Fibroblast of mammary gland (primary cell): ENCODE measurements at regions not wholly inside any gene's neighbourhood (a gene's known extent, or its start where the extent isn't known, plus 50 kb on each side); places are given as distances from the start of the nearest gene placed in this dataset.
A peak's percentile ranks its signal among the peaks of the same experiment; 100 is the strongest.

Experiments used
- DNase-seq: peaks from one replicate; pipeline ENCODE4 v3.0.0-alpha.2; 2010; ENCODE audit warnings: low read depth
- H3K4me3 ChIP-seq: 2 replicates; pipeline ENCODE4 v1.5.1; 2011; ENCODE audit warnings: low read depth, mild to moderate bottlenecking, low read length, moderate library complexity; ENCODE audit not compliant: control insufficient read depth
- TF ChIP-seq, protein P1 (sequence below): conservative IDR thresholded peaks from 2 replicates; pipeline ENCODE4 v1.5.1; 2011; ENCODE audit warnings: low read depth, low read length, inconsistent platforms; ENCODE audit not compliant: control insufficient read depth, insufficient read depth

DNA sequence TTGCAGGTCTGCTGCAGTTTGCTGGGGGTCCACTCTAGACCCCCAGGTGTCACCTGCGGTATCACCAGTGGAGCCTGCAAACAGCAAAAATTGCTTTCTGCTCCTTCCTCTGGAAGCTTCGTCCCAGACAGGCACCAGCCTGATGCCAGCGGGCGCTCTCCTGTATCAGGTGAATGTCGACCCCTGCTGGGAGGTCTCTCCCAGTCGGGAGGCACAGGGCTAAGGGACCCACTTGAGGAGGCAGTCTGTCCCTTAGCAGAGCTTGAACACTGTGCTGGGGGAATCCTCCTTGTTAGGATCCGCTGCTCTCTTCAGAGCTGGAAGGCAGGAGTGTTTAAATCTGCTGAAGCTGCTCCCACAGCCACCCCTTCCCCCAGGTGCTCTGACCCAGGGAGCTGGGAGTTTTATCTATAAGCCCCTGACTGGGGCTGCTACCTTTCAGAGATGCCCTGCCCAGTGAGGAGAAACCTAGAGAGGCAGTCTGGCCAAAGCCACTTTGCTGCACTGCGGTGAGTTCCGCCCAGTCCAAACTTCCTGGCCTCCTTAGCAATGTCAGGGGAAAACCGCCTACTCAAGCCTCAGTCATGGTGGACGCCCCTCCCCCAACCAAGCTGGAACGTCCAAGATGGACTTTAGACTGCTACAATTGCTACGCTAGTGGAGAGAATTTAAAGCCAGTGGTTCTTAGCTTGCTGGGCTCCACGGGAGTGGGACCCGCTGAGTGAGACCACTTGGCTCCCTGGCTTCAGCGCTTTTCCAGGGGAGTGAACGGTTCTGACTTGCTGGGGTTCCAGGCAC lies 652.5 kb downstream of the KCNJ3 start:
- no peak for DNase-seq
- TF ChIP-seq, protein P1, sequence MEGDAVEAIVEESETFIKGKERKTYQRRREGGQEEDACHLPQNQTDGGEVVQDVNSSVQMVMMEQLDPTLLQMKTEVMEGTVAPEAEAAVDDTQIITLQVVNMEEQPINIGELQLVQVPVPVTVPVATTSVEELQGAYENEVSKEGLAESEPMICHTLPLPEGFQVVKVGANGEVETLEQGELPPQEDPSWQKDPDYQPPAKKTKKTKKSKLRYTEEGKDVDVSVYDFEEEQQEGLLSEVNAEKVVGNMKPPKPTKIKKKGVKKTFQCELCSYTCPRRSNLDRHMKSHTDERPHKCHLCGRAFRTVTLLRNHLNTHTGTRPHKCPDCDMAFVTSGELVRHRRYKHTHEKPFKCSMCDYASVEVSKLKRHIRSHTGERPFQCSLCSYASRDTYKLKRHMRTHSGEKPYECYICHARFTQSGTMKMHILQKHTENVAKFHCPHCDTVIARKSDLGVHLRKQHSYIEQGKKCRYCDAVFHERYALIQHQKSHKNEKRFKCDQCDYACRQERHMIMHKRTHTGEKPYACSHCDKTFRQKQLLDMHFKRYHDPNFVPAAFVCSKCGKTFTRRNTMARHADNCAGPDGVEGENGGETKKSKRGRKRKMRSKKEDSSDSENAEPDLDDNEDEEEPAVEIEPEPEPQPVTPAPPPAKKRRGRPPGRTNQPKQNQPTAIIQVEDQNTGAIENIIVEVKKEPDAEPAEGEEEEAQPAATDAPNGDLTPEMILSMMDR = no peak
- H3K4me3 ChIP-seq = no peak overlapping the region

DNA sequence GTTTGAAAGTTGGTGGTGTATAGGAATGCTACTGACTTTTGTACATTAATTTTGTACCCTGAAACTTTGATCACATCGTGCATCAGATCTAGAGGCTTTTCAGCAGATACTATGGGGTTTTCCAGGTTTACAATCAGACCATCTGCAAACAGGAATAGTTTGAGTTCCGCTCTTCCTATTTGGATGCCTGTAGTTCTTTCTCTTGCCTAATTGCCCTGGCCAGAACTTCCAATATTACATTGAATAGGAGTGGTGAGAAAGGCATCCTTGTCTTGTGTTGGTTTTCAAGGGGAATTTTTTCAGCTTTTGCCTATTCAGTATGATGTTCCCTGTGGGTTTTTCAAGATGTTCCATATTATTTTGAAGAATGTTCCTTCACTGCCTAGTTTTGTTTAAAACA lies 633.5 kb downstream of the KCNJ3 start:
- DNase-seq = no peak

DNA sequence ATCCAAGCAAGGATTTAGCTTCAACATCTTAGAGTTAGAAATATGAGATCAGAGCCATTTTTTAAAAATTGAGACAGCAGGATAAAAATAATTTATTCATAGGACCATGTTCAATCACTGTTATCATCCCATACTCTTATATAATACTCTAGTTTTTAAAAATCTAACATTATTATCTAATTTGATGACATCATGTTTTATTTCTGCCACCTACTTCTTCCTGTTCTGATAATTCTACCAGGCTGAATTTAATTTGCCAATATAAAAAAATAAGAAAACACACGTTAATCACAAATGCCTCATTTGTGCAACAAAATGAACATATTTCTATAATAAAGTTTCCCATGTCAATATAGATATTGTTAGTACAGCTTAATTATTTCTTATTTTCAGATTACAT lies 621.7 kb downstream of the KCNJ3 start:
- no peak for DNase-seq
- H3K4me3 ChIP-seq = no peak overlapping the region
- TF ChIP-seq, protein P1 = no peak

More for the DNA sequence above, 633.5 kb downstream of the KCNJ3 start:
- no peak overlapping the region for H3K4me3 ChIP-seq
- TF ChIP-seq, protein P1 = no peak

DNA sequence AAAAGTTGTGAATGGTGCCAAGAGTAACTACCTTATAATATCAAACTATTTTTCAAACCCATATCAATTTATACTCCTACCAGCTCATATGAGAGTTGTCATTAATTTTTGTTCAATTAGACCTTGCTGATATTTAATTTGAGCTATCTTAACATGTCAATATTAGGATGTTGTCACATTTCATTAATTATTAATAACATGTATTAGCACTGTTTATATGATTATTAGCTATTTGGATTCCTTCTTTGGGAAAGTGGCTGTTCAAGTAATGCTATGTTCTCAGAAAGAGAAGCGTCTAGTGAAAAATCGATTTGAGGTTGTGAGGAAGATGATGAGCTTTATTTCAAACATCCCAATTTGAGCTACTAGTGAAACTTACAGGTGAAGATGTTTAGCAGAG lies 620.2 kb downstream of the KCNJ3 start:
- TF ChIP-seq, protein P1 = no peak
- no peak for DNase-seq

DNA sequence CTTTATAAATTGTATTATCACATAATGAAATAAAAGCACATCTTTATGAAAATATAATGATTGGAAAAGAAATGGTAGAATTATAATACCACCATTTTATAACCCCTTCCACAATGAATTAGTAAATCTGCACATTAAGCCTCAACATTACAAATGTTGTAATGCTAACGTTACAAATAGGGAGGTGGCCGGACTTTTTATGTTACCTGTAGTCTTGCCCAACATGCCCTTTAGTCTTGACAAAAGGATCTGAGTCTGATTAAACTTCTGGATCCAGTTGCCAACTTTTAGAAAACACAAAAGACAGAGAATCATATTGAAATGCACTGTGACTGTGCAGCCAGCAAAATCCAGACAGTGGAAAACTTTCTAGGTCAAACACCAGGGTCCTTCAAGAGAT lies 617.3 kb downstream of the KCNJ3 start:
- DNase-seq = no peak
- TF ChIP-seq, protein P1 = no peak
- H3K4me3 ChIP-seq = no peak overlapping the region

More for the DNA sequence above, 620.2 kb downstream of the KCNJ3 start:
- no peak overlapping the region for H3K4me3 ChIP-seq

DNA sequence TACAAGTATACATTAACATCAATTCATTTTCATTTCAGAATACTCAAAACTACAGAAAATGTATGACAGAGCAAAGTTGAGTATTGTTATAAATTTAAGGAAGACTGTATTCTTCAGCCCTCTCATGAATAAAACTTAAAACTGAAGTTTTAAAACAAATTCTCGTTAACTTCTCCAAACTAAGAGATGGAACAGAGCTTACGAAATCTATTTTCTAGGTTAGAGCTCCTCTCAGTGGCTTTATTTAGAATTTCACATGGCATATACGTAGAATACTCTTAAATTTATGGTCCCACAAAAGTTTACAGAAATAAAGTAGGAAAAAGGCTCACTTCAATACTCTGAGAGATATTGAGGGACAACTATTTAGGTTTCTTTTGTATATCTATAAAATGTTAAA lies 612.1 kb downstream of the KCNJ3 start:
- DNase-seq = peak; percentile 40
- H3K4me3 ChIP-seq = no peak overlapping the region
- TF ChIP-seq, protein P1 = peak; percentile 41
